Left lung (tissue), 4 donors: ENCODE measurements at regions not wholly inside any gene's neighbourhood (a gene's known extent, or its start where the extent isn't known, plus 50 kb on each side); places are given as distances from the start of the nearest gene placed in this dataset.

Source experiments
- ATAC-seq: fragments of 200-7000 bp; cut with Tn5 transposase; one replicate; pipeline ENCODE4 v1.9.1; 2020; ENCODE audit warnings: moderate library complexity
- DNase-seq, 4 donors: peaks; one replicate each; pipeline ENCODE4 v3.0.0-alpha.2; 2013 to 2020
- H3K27ac ChIP-seq, 2 donors: fragments of 200-600 bp; sonication (generic) in 1 of 2; one replicate each; pipeline versions ENCODE4 v1.5.0 to v1.8.0; 2020 to 2021
- H3K27me3 ChIP-seq, 2 donors: fragments of 200-600 bp; sonication (generic) in 1 of 2; one replicate each; pipeline versions ENCODE4 v1.5.0 to v1.8.0; 2020 to 2021
- H3K36me3 ChIP-seq, 2 donors: fragments of 200-600 bp; sonication (generic) in 1 of 2; one replicate each; pipeline versions ENCODE4 v1.5.0 to v1.8.0; 2020 to 2021
- H3K4me1 ChIP-seq, 2 donors: fragments of 200-600 bp; one replicate each; pipeline ENCODE4 v1.8.0; 2021
- H3K4me3 ChIP-seq, 2 donors: fragments of 200-600 bp; sonication (generic) in 1 of 2; one replicate each; pipeline versions ENCODE4 v1.5.0 to v1.8.0; 2020 to 2021; ENCODE audit warnings: mild to moderate bottlenecking in 1 of 2
- H3K9me3 ChIP-seq, 2 donors: fragments of 200-600 bp; sonication (generic) in 1 of 2; one replicate each; pipeline versions ENCODE4 v1.5.0 to v1.8.0; 2020 to 2021
- intact Hi-C, 2 donors: fragments of 100-400 bp; cut with DNase I; formaldehyde crosslinking; loops; one replicate each; pipeline versions ENCODE4 v1.11.2 to v1.14.2; 2022
- TF ChIP-seq, protein P1 (sequence below), 2 donors: fragments of 200-600 bp; sonication (generic) in 1 of 2; IDR thresholded peaks; one replicate each; pipeline versions ENCODE4 v1.5.0 to v1.8.0; 2021; ENCODE audit warnings: antibody characterized with exemption in 2 of 2
- donor health status: DM: no; HTN: yes; CAD: no.
- donor health status: DM: no; HTN: no; CAD: no.

GRCh38 chr17:22460461-22461063, 768.2 kb downstream of the KCNJ18 start:
- peaks cover 0 to 36% of the 10 kb centered on the region in 2 donors for H3K9me3 ChIP-seq
- intact Hi-C loops, result no loop called here

DNA sequence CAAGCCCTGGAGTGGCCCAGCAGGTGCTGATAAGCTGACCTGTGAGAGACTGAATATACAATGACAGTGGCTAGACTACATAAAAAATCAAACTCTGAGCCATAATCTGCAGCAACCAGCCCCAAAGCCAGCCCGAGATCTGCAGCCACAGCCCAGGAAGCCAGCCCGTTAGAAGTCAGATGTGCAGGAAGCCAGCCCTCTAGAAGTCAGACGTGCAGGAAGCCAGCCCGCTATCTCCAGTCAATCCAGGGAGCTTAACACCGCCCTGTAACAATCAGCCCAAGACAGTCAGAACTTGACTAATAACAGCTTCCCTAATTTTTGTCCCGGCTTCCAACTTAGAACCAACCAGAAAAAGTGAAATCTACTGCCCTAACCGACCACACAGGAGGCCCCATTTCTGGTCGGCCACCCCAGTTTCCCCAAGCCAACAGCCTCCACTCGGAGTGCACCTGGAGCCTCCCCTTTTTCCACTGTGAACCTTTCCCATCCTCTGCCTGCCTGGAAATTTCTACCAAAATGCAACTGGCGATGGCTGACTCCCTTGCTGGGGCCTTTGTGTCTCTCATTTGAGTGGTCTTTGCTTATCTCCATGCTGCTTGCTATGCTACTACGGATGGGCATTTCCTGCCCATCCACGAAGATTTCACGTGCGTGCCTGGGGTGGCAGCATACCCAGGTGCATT, 769.3 kb downstream of the KCNJ18 start:
- Histone ChIP-seq H3K4me3 (no peak overlapping the region), H3K36me3 (no peaks in the 10 kb centered on the region), H3K9me3 (peaks cover 0 to 36% of the 10 kb centered on the region in 2 donors), H3K27ac (no peak overlapping the region), H3K27me3 (no peaks in the 10 kb centered on the region), H3K4me1 (no peaks in the 10 kb centered on the region)
- intact Hi-C loops, result no loop called here
- DNase-seq, result no peak
- no peak for ATAC-seq
- TF ChIP-seq, protein P1, sequence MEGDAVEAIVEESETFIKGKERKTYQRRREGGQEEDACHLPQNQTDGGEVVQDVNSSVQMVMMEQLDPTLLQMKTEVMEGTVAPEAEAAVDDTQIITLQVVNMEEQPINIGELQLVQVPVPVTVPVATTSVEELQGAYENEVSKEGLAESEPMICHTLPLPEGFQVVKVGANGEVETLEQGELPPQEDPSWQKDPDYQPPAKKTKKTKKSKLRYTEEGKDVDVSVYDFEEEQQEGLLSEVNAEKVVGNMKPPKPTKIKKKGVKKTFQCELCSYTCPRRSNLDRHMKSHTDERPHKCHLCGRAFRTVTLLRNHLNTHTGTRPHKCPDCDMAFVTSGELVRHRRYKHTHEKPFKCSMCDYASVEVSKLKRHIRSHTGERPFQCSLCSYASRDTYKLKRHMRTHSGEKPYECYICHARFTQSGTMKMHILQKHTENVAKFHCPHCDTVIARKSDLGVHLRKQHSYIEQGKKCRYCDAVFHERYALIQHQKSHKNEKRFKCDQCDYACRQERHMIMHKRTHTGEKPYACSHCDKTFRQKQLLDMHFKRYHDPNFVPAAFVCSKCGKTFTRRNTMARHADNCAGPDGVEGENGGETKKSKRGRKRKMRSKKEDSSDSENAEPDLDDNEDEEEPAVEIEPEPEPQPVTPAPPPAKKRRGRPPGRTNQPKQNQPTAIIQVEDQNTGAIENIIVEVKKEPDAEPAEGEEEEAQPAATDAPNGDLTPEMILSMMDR (IDR thresholded peaks at IDR 0.05), result no peak

More at GRCh38 chr17:22460461-22461063, 768.2 kb downstream of the KCNJ18 start:
- Histone ChIP-seq H3K27ac (no peak overlapping the region), H3K36me3 (no peaks in the 10 kb centered on the region), H3K4me1 (no peaks in the 10 kb centered on the region), H3K4me3 (no peak overlapping the region), H3K27me3 (no peaks in the 10 kb centered on the region)
- TF ChIP-seq, protein P1 (IDR thresholded peaks at IDR 0.05), result no peak
- no peak for DNase-seq
- ATAC-seq, result no peak

- DNase-seq (no peak), ATAC-seq (no peak)
- intact Hi-C loops, result no loop called here
- no peaks in the 10 kb centered on the region for H3K36me3 ChIP-seq
- no peak overlapping the region for H3K27ac ChIP-seq
- no peak overlapping the region for H3K4me3 ChIP-seq
- TF ChIP-seq, protein P1 (IDR thresholded peaks at IDR 0.05), result no peak
- no peaks in the 10 kb centered on the region for H3K27me3 ChIP-seq
- H3K4me1 ChIP-seq, result no peaks in the 10 kb centered on the region
- peaks cover 0 to 34% of the 10 kb centered on the region in 2 donors for H3K9me3 ChIP-seq
Measured at GRCh38 chr17:22462461-22462860, 770.1 kb downstream of the KCNJ18 start.

GRCh38 chr17:22463110-22463850, 771.0 kb downstream of the KCNJ18 start:
- TF ChIP-seq, protein P1 (IDR thresholded peaks at IDR 0.05), result no peak
- H3K27me3 ChIP-seq, result no peaks in the 10 kb centered on the region
- intact Hi-C loops, result no loop called here
- H3K9me3 ChIP-seq, result peaks cover 0 to 39% of the 10 kb centered on the region in 2 donors
- no peak overlapping the region for H3K27ac ChIP-seq
- no peak overlapping the region for H3K4me3 ChIP-seq
- DNase-seq (no peak), ATAC-seq (no peak)
- H3K36me3 ChIP-seq, result no peaks in the 10 kb centered on the region
- H3K4me1 ChIP-seq, result no peaks in the 10 kb centered on the region

- Histone ChIP-seq H3K27me3 (no peaks in the 10 kb centered on the region), H3K9me3 (peaks cover 0 to 33% of the 10 kb centered on the region in 2 donors), H3K4me3 (no peak overlapping the region), H3K4me1 (no peaks in the 10 kb centered on the region), H3K27ac (no peak overlapping the region), H3K36me3 (no peaks in the 10 kb centered on the region)
- intact Hi-C loops, result no loop called here
- TF ChIP-seq, protein P1 (IDR thresholded peaks at IDR 0.05), result no peak
- no peak for ATAC-seq
- no peak for DNase-seq
Measured at GRCh38 chr17:22464041-22464440, 771.7 kb downstream of the KCNJ18 start.
